H1 (cell line): ENCODE measurements at regions not wholly inside any gene's neighbourhood (a gene's known extent, or its start where the extent isn't known, plus 50 kb on each side); places are given as distances from the start of the nearest gene placed in this dataset.

Experiments used
- CTCF ChIA-PET: fragments of 300-600 bp; sonication (Branson Sonifier 250); formaldehyde crosslinking; loops from one replicate; lab custom pipeline; 2021; ENCODE audit not compliant: partially characterized antibody; lab: Charles Lee
- POLR2A ChIA-PET: fragments of 300-600 bp; sonication (Branson Sonifier 250); formaldehyde crosslinking; loops from one replicate; lab custom pipeline; 2021; ENCODE audit warnings: inconsistent platforms; ENCODE audit not compliant: partially characterized antibody; lab: Charles Lee
- DNase-seq, 2 experiments: peaks; one replicate each; pipeline versions ENCODE4 v3.0.0 to v3.0.0-alpha.2; 2010 to 2022; ENCODE audit warnings: low spot score in 2 of 2, low read depth in 1 of 2, mixed read lengths in 1 of 2
- FAIRE-seq: peaks from 2 replicates; lab custom pipeline; 2011; peaks lifted over from hg19 to GRCh38; lab: Jason Lieb, UNC
- H2AFZ ChIP-seq: 2 replicates; pipeline ENCODE4 v1.8.1; 2012; ENCODE audit warnings: low read length, inconsistent platforms
- H2AK5ac ChIP-seq: 2 replicates; pipeline ENCODE4 v1.6.1; 2013; ENCODE audit warnings: low read depth, low read length
- H2BK120ac ChIP-seq: replicated peaks from 2 replicates; pipeline ENCODE3; 2013; ENCODE audit warnings: low read depth, low read length, inconsistent platforms
- H2BK12ac ChIP-seq: 2 replicates; pipeline ENCODE4 v1.6.1; 2013; ENCODE audit warnings: low read depth, low read length
- H2BK15ac ChIP-seq: 2 replicates; pipeline ENCODE4 v1.6.1; 2013; ENCODE audit warnings: low read length
- H2BK20ac ChIP-seq: 2 replicates; pipeline ENCODE4 v1.6.1; 2013; ENCODE audit warnings: low read length
- H2BK5ac ChIP-seq: 2 replicates; pipeline ENCODE4 v1.6.1; 2013; ENCODE audit warnings: low read depth, low read length
- H3K14ac ChIP-seq: 2 replicates; pipeline ENCODE4 v1.6.1; 2013; ENCODE audit warnings: inconsistent platforms; ENCODE audit not compliant: insufficient read length
- H3K18ac ChIP-seq: 2 replicates; pipeline ENCODE4 v1.6.1; 2013; ENCODE audit warnings: low read length; ENCODE audit errors: extremely low read depth
- H3K23ac ChIP-seq: 2 replicates; pipeline ENCODE4 v1.6.1; 2013; ENCODE audit warnings: inconsistent platforms; ENCODE audit not compliant: insufficient read length
- H3K23me2 ChIP-seq: 2 replicates; pipeline ENCODE4 v1.6.1; 2013; ENCODE audit warnings: low read depth, low read length
- H3K27ac ChIP-seq: 2 replicates; pipeline ENCODE4 v1.6.1; 2011; ENCODE audit warnings: low read depth, low read length, inconsistent platforms
- H3K27me3 ChIP-seq, 4 experiments: replicated peaks in 1 of 4; 1 replicate in 1 of 4; 2 replicates in 3 of 4; pipeline versions ENCODE4 v1.6.1 to v1.8.1; 2011 to 2013; ENCODE audit warnings: low read length in 3 of 4, mild to moderate bottlenecking in 3 of 4, inconsistent platforms in 2 of 4, mixed read lengths in 2 of 4, moderate library complexity in 1 of 4; ENCODE audit not compliant: control insufficient read depth in 3 of 4, insufficient read depth in 3 of 4; ENCODE audit errors: extremely low read depth in 1 of 4
- H3K36me3 ChIP-seq, 4 experiments: 2 replicates each; pipeline versions ENCODE4 v1.6.1 to v1.8.1; 2011 to 2013; ENCODE audit warnings: mild to moderate bottlenecking in 4 of 4, low read length in 3 of 4, moderate library complexity in 2 of 4, control low read depth in 1 of 4, inconsistent platforms in 1 of 4; ENCODE audit not compliant: insufficient read depth in 4 of 4, control insufficient read depth in 2 of 4
- H3K4ac ChIP-seq: replicated peaks from 2 replicates; pipeline ENCODE3; 2013; ENCODE audit warnings: low read length, low read depth, mixed read lengths, inconsistent platforms; ENCODE audit not compliant: insufficient read length
- H3K4me1 ChIP-seq, 4 experiments: replicated peaks in 1 of 4; 1 replicate in 1 of 4; 2 replicates in 3 of 4; pipeline versions ENCODE4 v1.6.1 to v1.8.1; 2011 to 2013; ENCODE audit warnings: low read length in 3 of 4, inconsistent platforms in 2 of 4, mixed read lengths in 1 of 4; ENCODE audit not compliant: insufficient read depth in 4 of 4, control insufficient read depth in 3 of 4
- H3K4me2 ChIP-seq, 2 experiments: 2 replicates each; pipeline versions ENCODE4 v1.6.1 to v1.8.1; 2011 to 2013; ENCODE audit warnings: low read depth in 2 of 2, low read length in 2 of 2, control low read depth in 1 of 2, inconsistent platforms in 1 of 2, mild to moderate bottlenecking in 1 of 2; ENCODE audit not compliant: insufficient read depth in 1 of 2
- H3K4me3 ChIP-seq, 4 experiments: fragments of 200-600, 300-600 bp in 1 of 4; sonication (generic), shearing (Covaris generic), sonication (Bioruptor Twin) in 1 of 4; 2 replicates each; pipeline versions ENCODE4 v1.5.1 to v1.8.1; 2011 to 2016; ENCODE audit warnings: low read length in 4 of 4, low read depth in 3 of 4, control low read depth in 2 of 4, inconsistent platforms in 2 of 4, mild to moderate bottlenecking in 2 of 4, mixed read lengths in 1 of 4, moderate library complexity in 1 of 4; ENCODE audit not compliant: insufficient read depth in 2 of 4; ENCODE audit errors: extremely low read depth in 1 of 4
- H3K56ac ChIP-seq: replicated peaks from 2 replicates; pipeline ENCODE3; 2013; ENCODE audit warnings: low read depth, mild to moderate bottlenecking, mixed read lengths, low read length, inconsistent platforms; ENCODE audit not compliant: insufficient read length
- H3K79me1 ChIP-seq: 2 replicates; pipeline ENCODE4 v1.6.1; 2013; ENCODE audit warnings: low read depth, low read length, control low read depth
- H3K79me2 ChIP-seq, 2 experiments: 2 replicates each; pipeline versions ENCODE4 v1.6.1 to v1.8.1; 2012 to 2013; ENCODE audit warnings: low read length in 2 of 2, mild to moderate bottlenecking in 2 of 2, inconsistent platforms in 1 of 2; ENCODE audit not compliant: insufficient read depth in 2 of 2, control insufficient read depth in 1 of 2
- H3K9ac ChIP-seq, 4 experiments: replicated peaks in 1 of 4; 1 replicate in 1 of 4; 2 replicates in 3 of 4; pipeline versions ENCODE4 v1.6.1 to v1.8.1; 2011 to 2013; ENCODE audit warnings: low read depth in 3 of 4, low read length in 3 of 4, control low read depth in 2 of 4, mild to moderate bottlenecking in 2 of 4, moderate library complexity in 2 of 4, inconsistent platforms in 1 of 4; ENCODE audit errors: extremely low read depth in 1 of 4
- H3K9me3 ChIP-seq, 2 experiments: 2 replicates each; pipeline versions ENCODE4 v1.6.1 to v1.8.1; 2012 to 2013; ENCODE audit warnings: mild to moderate bottlenecking in 2 of 2, moderate library complexity in 2 of 2, control low read depth in 1 of 2, inconsistent platforms in 1 of 2, low read depth in 1 of 2, low read length in 1 of 2, mixed read lengths in 1 of 2; ENCODE audit not compliant: insufficient read depth in 2 of 2
- H4K20me1 ChIP-seq, 2 experiments: replicated peaks in 1 of 2; 2 replicates each; pipeline versions ENCODE3 to v1.8.1; 2011 to 2013; ENCODE audit warnings: inconsistent platforms in 2 of 2, low read length in 2 of 2, mild to moderate bottlenecking in 1 of 2; ENCODE audit not compliant: insufficient read depth in 2 of 2, control insufficient read depth in 1 of 2
- H4K5ac ChIP-seq: 2 replicates; pipeline ENCODE4 v1.6.1; 2013; ENCODE audit warnings: low read length, low read depth, mixed read lengths, inconsistent platforms; ENCODE audit not compliant: insufficient read length
- H4K8ac ChIP-seq: 2 replicates; pipeline ENCODE4 v1.8.0; 2013; ENCODE audit warnings: mild to moderate bottlenecking, moderate library complexity, low read length, inconsistent platforms; ENCODE audit not compliant: insufficient read depth; ENCODE audit errors: extremely low read depth
- H4K91ac ChIP-seq: replicated peaks from 2 replicates; pipeline ENCODE3; 2013; ENCODE audit warnings: low read length, mixed read lengths, inconsistent platforms; ENCODE audit not compliant: insufficient read length
- CTCF ChIP-seq, 3 experiments: IDR thresholded peaks; 1 replicate in 2 of 3; 2 replicates in 1 of 3; pipeline versions ENCODE4 v1.5.1 to v1.6.1; 2011; ENCODE audit warnings: low read length in 3 of 3, mild to moderate bottlenecking in 3 of 3, inconsistent platforms in 2 of 3, low read depth in 1 of 3, moderate library complexity in 1 of 3; ENCODE audit not compliant: insufficient read depth in 1 of 3; ENCODE audit errors: control extremely low read depth in 1 of 3
- KDM5A ChIP-seq: fragments of 200-600 bp; IDR thresholded peaks from 2 replicates; pipeline ENCODE4 v1.7.1; 2012; ENCODE audit warnings: mild to moderate bottlenecking, low read length, inconsistent platforms, mixed read lengths
- PHF8 ChIP-seq: fragments of 200-600 bp; sonication (generic); conservative IDR thresholded peaks from 2 replicates; pipeline ENCODE4 v1.7.1; 2012; ENCODE audit warnings: low read depth, mild to moderate bottlenecking, inconsistent platforms, low read length, moderate library complexity
- POLR2A ChIP-seq, 2 experiments: IDR thresholded peaks; 1 replicate in 1 of 2; 2 replicates in 1 of 2; pipeline ENCODE4 v1.6.1; 2011; ENCODE audit warnings: low read depth in 2 of 2, low read length in 2 of 2, mild to moderate bottlenecking in 2 of 2; ENCODE audit errors: control extremely low read depth in 1 of 2
- RAD21 ChIP-seq, 2 experiments: IDR thresholded peaks in 1 of 2; conservative IDR thresholded peaks in 1 of 2; 2 replicates each; pipeline ENCODE4 v1.6.1; 2011; ENCODE audit warnings: low read depth in 2 of 2, low read length in 2 of 2, improper control_type of control experiment in 1 of 2, inconsistent platforms in 1 of 2, mild to moderate bottlenecking in 1 of 2, moderate library complexity in 1 of 2
- SIX5 ChIP-seq: IDR thresholded peaks from 2 replicates; pipeline ENCODE4 v1.6.1; 2011; ENCODE audit warnings: mild to moderate bottlenecking, low read depth, low read length
- SRF ChIP-seq: IDR thresholded peaks from 2 replicates; pipeline ENCODE4 v1.6.1; 2011; ENCODE audit warnings: mild to moderate bottlenecking, low read depth, low read length, moderate library complexity
- SUZ12 ChIP-seq: fragments of 200-600 bp; sonication (generic); IDR thresholded peaks from 2 replicates; pipeline ENCODE4 v1.6.1; 2012; ENCODE audit warnings: mild to moderate bottlenecking, inconsistent platforms, low read length, moderate library complexity, mixed read lengths
- WGBS, 2 experiments: shearing (Covaris generic) in 1 of 2; methylation state at CpG; one replicate each; pipeline versions ENCODE4 v1.1.6 to v1.1.7; 2013 to 2015; ENCODE audit warnings: low lambda C conversion rate in 2 of 2, mixed read lengths in 2 of 2, inconsistent platforms in 1 of 2, low coverage in 1 of 2, missing lambda C conversion rate in 1 of 2; ENCODE audit not compliant: insufficient replicate concordance in 2 of 2, insufficient coverage in 1 of 2, insufficient read length in 1 of 2; ENCODE audit errors: extremely low coverage in 1 of 2, missing lambda C conversion rate in 1 of 2; 5-methylcytosine and 5-hydroxymethylcytosine counted together

GRCh38 chr10:7048061-7048460, 362.8 kb downstream of the SFMBT2 start:
- CTCF ChIA-PET: no interaction called here

More at GRCh38 chr10:7048061-7048460, 362.8 kb downstream of the SFMBT2 start:
- Histone ChIP-seq H3K36me3 (no peaks in the 10 kb centered on the region; a peak in 1 of 8 replicates), H4K91ac (no peak overlapping the region), H2BK15ac (no peak overlapping the region), H4K20me1 (peaks cover 0 to 2% of the 10 kb centered on the region in 2 experiments), H4K5ac (no peak overlapping the region), H3K23me2 (no peaks in the 10 kb centered on the region; the same call in 1 of the 2 replicates), H3K56ac (no peak overlapping the region), H2AFZ (no peak overlapping the region), H2BK5ac (no peak overlapping the region), H2BK120ac (no peak overlapping the region), H3K4me1 (peaks cover 0 to under 1% (median 0%) of the 10 kb centered on the region in 4 experiments; a peak in 1 of 7 replicates), H3K18ac (no peak overlapping the region), H3K4me2 (no peak overlapping the region), H3K4ac (no peak overlapping the region), H3K79me1 (no peaks in the 10 kb centered on the region), H3K4me3 (no peak overlapping the region), H3K79me2 (no peaks in the 10 kb centered on the region), H2AK5ac (no peak overlapping the region), H2BK12ac (no peak overlapping the region), H3K27me3 (no peaks in the 10 kb centered on the region), H3K14ac (no peak overlapping the region), H3K27ac (no peak overlapping the region), H3K9me3 (peaks cover 0 to 6% of the 10 kb centered on the region in 2 experiments; a peak in 1 of 4 replicates), H3K9ac (no peak overlapping the region), H4K8ac (no peak overlapping the region), H3K23ac (no peak overlapping the region), H2BK20ac (no peak overlapping the region)
- no peak for TF ChIP-seq SRF
- no peak for TF ChIP-seq SIX5
- TF ChIP-seq PHF8: no peak
- no peak for TF ChIP-seq CTCF (IDR thresholded peaks at IDR 0.05; ENCODE audit: control extremely low read depth in 1 of 3, insufficient read depth in 1 of 3, low read depth in 1 of 3, low read length in 3 of 3)
- no peak for TF ChIP-seq RAD21 (IDR thresholded peaks at IDR 0.05 in 1 of 2, conservative IDR thresholded peaks at IDR 0.05 in 1 of 2; ENCODE audit: low read depth in 2 of 2, low read length in 2 of 2)
- TF ChIP-seq POLR2A (IDR thresholded peaks at IDR 0.05; ENCODE audit: control extremely low read depth in 1 of 2, low read depth in 2 of 2, low read length in 2 of 2): no peak
- no peak for TF ChIP-seq KDM5A
- TF ChIP-seq SUZ12: no peak
- POLR2A ChIA-PET: no interaction called here
- no peak for DNase-seq
- no peak for FAIRE-seq
- 91% methylated on average over 6 of the region's 6 CpGs; no CpG with 5 or more reads in 1 of the 2 experiments for WGBS, 2 experiments
